Peyer's patch (tissue), 4 donors: ENCODE measurements at regions not wholly inside any gene's neighbourhood (a gene's known extent, or its start where the extent isn't known, plus 50 kb on each side); places are given as distances from the start of the nearest gene placed in this dataset.
"Not testable (repeated sequence)": the region's sequence is repeated elsewhere in the genome, so short reads cannot be mapped to it uniquely, and the experiment has no call there.

Experiments
- POLR2A ChIP-seq, 2 donors: fragments of 450-650 bp; IDR thresholded peaks; one replicate each; pipeline ENCODE4 v1.5.1; 2017; ENCODE audit warnings: antibody characterized with exemption in 2 of 2, mild to moderate bottlenecking in 2 of 2, moderate library complexity in 2 of 2
- TF ChIP-seq, protein P1 (sequence below), 6 experiments: fragments of 450-650 bp in 4 of 6; fragments of 200-600 bp in 2 of 6; sonication (generic) in 1 of 6; IDR thresholded peaks; one replicate each; pipeline ENCODE4 v1.5.1; 2017 to 2019; ENCODE audit warnings: antibody characterized with exemption in 6 of 6, mild to moderate bottlenecking in 3 of 6, moderate library complexity in 1 of 6

DNA sequence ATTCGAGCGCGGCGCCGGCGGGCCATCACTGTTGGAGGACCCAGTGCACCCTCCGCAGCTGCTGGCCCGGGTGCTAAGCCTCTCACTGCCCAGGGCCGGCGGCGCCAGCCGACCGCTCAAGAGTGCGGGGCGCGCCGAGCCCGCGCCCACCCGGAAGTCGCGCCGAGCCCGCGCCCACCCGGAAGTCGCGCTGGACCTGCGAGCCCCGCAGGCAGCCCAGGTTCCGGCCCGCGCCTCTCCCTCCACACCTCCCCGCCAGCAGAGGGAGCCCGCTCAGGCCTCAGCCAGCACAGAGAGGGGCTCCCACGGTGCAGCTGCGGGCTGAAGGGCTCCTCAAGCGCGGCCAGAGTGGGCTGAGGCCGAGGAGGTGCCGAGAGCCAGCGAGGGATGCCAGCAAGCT lies 170.8 kb downstream of the GTF2H2C_2 start:
- TF ChIP-seq, protein P1, sequence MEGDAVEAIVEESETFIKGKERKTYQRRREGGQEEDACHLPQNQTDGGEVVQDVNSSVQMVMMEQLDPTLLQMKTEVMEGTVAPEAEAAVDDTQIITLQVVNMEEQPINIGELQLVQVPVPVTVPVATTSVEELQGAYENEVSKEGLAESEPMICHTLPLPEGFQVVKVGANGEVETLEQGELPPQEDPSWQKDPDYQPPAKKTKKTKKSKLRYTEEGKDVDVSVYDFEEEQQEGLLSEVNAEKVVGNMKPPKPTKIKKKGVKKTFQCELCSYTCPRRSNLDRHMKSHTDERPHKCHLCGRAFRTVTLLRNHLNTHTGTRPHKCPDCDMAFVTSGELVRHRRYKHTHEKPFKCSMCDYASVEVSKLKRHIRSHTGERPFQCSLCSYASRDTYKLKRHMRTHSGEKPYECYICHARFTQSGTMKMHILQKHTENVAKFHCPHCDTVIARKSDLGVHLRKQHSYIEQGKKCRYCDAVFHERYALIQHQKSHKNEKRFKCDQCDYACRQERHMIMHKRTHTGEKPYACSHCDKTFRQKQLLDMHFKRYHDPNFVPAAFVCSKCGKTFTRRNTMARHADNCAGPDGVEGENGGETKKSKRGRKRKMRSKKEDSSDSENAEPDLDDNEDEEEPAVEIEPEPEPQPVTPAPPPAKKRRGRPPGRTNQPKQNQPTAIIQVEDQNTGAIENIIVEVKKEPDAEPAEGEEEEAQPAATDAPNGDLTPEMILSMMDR (IDR thresholded peaks at IDR 0.05): not testable (repeated sequence)
- not testable (repeated sequence) for TF ChIP-seq POLR2A (IDR thresholded peaks at IDR 0.05)
